Activated CD8-positive, alpha-beta T cell treated with anti-CD3 and anti-CD28 coated beads for 36 hours (primary cell): ENCODE measurements at regions not wholly inside any gene's neighbourhood (a gene's known extent, or its start where the extent isn't known, plus 50 kb on each side); places are given as distances from the start of the nearest gene placed in this dataset.

Source experiments
- ATAC-seq: fragments of 200-7000 bp; cut with Tn5 transposase; one replicate; pipeline ENCODE4 v1.10.0; 2021; ENCODE audit warnings: mild to moderate bottlenecking, moderate library complexity
- CTCF ChIA-PET: fragments of 350-600 bp; sonication (Branson Sonifier 250); formaldehyde crosslinking; loops from one replicate; lab custom pipeline; 2021; ENCODE audit warnings: antibody characterized with exemption; lab: Charles Lee
- POLR2A ChIA-PET: fragments of 350-600 bp; sonication (Branson Sonifier 250); formaldehyde crosslinking; loops from one replicate; lab custom pipeline; 2021; ENCODE audit warnings: antibody characterized with exemption; lab: Charles Lee
- DNase-seq: peaks from one replicate; pipeline ENCODE4 v3.0.0-alpha.2; 2020
- H3K27ac Mint-ChIP-seq: one replicate; pipeline ENCODE4 v1.8.0; 2021; ENCODE audit warnings: mild to moderate bottlenecking, mixed read lengths
- H3K27me3 Mint-ChIP-seq: one replicate; pipeline ENCODE4 v1.8.0; 2021; ENCODE audit warnings: mixed read lengths
- H3K36me3 Mint-ChIP-seq: one replicate; pipeline ENCODE4 v1.8.0; 2021; ENCODE audit warnings: low read depth, mixed read lengths
- H3K4me1 Mint-ChIP-seq: one replicate; pipeline ENCODE4 v1.8.0; 2021; ENCODE audit warnings: low read depth, mixed read lengths
- H3K4me3 Mint-ChIP-seq: one replicate; pipeline ENCODE4 v1.8.0; 2021; ENCODE audit warnings: mild to moderate bottlenecking, moderate library complexity, mixed read lengths
- H3K9me3 Mint-ChIP-seq: one replicate; pipeline ENCODE4 v1.8.0; 2021; ENCODE audit warnings: mixed read lengths
- CTCF ChIP-seq: fragments of 200-600 bp; IDR thresholded peaks from one replicate; pipeline ENCODE4 v1.8.0; 2022; ENCODE audit warnings: antibody characterized with exemption, mild to moderate bottlenecking
- intact Hi-C: fragments of 100-400 bp; cut with micrococcal nuclease; formaldehyde crosslinking; loops from one replicate; pipeline ENCODE4 v1.10.0; 2022

- Mint-ChIP-seq H3K9me3 (peaks cover 13% of the 10 kb centered on the region), H3K4me3 (no peak overlapping the region), H3K4me1 (no peaks in the 10 kb centered on the region), H3K27me3 (no peaks in the 10 kb centered on the region), H3K36me3 (no peaks in the 10 kb centered on the region), H3K27ac (no peak overlapping the region)
- ATAC-seq (no peak), DNase-seq (no peak)
- ChIA-PET POLR2A (no interaction called here), CTCF (no interaction called here)
- intact Hi-C loops, result no loop called here
- TF ChIP-seq CTCF, result no peak
These were observed 219.1 kb upstream of the ARHGAP42 start for GRCh38 chr11:100467821-100468508.

DNA sequence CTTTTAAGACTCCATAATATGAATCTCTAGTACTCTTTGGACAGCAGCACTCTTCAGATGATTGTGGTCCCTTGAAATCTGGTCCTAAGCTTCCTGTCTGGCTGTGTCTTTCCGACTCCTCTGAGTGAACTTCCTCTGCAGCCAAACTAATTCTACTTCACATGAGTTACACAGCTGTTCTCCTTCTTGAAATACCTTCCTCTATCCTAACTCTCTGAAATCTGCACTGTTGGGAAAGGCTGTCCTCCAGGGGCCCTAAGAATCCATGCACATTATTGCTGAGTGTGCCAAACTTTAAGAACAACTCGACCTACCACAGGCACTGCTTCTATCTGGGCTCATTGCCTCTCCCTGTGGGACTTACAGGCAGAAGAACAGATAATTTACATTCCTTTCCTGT is 217.3 kb upstream of the ARHGAP42 start:
- Mint-ChIP-seq H3K27me3 (no peaks in the 10 kb centered on the region), H3K27ac (no peak overlapping the region), H3K36me3 (no peaks in the 10 kb centered on the region), H3K4me3 (no peak overlapping the region), H3K4me1 (no peaks in the 10 kb centered on the region), H3K9me3 (peaks cover 10% of the 10 kb centered on the region)
- TF ChIP-seq CTCF, result no peak
- intact Hi-C loops, result no loop called here
- no peak for ATAC-seq
- ChIA-PET CTCF (no interaction called here), POLR2A (no interaction called here)
- no peak for DNase-seq

- no peak overlapping the region for H3K27ac Mint-ChIP-seq
- no peaks in the 10 kb centered on the region for H3K36me3 Mint-ChIP-seq
- ChIA-PET CTCF (no interaction called here), POLR2A (no interaction called here)
- DNase-seq (no peak), ATAC-seq (no peak)
- peaks cover 7% of the 10 kb centered on the region for H3K9me3 Mint-ChIP-seq
- intact Hi-C loops, result no loop called here
- no peaks in the 10 kb centered on the region for H3K27me3 Mint-ChIP-seq
- no peak overlapping the region for H3K4me3 Mint-ChIP-seq
- H3K4me1 Mint-ChIP-seq, result no peaks in the 10 kb centered on the region
- TF ChIP-seq CTCF, result no peak
These were observed 214.2 kb upstream of the ARHGAP42 start for GRCh38 chr11:100472727-100473389.

DNA sequence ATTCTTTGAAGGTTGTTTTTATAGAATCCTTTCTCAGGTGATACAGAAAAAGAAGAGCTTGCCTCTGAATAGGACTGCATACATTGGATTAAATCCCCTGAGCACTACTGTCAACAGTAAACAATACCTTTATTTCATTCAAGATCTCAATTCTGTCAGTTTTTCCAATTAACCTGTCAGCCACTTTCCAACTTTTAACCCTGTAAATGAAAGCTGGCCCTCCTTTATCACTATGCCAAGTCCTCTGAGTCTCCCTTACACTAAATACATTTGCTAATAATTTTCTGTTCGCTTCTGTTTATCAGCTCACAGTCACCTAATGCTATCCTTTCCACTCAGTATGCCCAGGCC is 213.7 kb upstream of the ARHGAP42 start:
- ChIA-PET CTCF (no interaction called here), POLR2A (no interaction called here)
- no peak overlapping the region for H3K27ac Mint-ChIP-seq
- H3K9me3 Mint-ChIP-seq, result peaks cover 7% of the 10 kb centered on the region
- H3K4me3 Mint-ChIP-seq, result no peak overlapping the region
- DNase-seq, result no peak
- no peaks in the 10 kb centered on the region for H3K27me3 Mint-ChIP-seq
- no peak for ATAC-seq
- no peaks in the 10 kb centered on the region for H3K4me1 Mint-ChIP-seq
- H3K36me3 Mint-ChIP-seq, result no peaks in the 10 kb centered on the region
- intact Hi-C loops, result no loop called here
- TF ChIP-seq CTCF, result no peak

- no peak overlapping the region for H3K4me3 Mint-ChIP-seq
- ChIA-PET POLR2A (no interaction called here), CTCF (no interaction called here)
- no peak overlapping the region for H3K27ac Mint-ChIP-seq
- DNase-seq (no peak), ATAC-seq (no peak)
- no peaks in the 10 kb centered on the region for H3K4me1 Mint-ChIP-seq
- peaks cover 17% of the 10 kb centered on the region for H3K9me3 Mint-ChIP-seq
- intact Hi-C loops, result no loop called here
- no peaks in the 10 kb centered on the region for H3K27me3 Mint-ChIP-seq
- no peak for TF ChIP-seq CTCF
- no peaks in the 10 kb centered on the region for H3K36me3 Mint-ChIP-seq
These were observed 202.1 kb upstream of the ARHGAP42 start for GRCh38 chr11:100484948-100485347.
